Neural crest cell (in vitro differentiated cells): ENCODE measurements at regions not wholly inside any gene's neighbourhood (a gene's known extent, or its start where the extent isn't known, plus 50 kb on each side); places are given as distances from the start of the nearest gene placed in this dataset.
"Not testable (repeated sequence)": the region's sequence is repeated elsewhere in the genome, so short reads cannot be mapped to it uniquely, and the experiment has no call there.

ENCODE experiments used
- DNase-seq: peaks from one replicate; pipeline ENCODE4 v3.0.0; 2021; ENCODE audit warnings: low read depth, mixed read lengths, low spot score
- H3K27ac Mint-ChIP-seq: one replicate; pipeline ENCODE4 v1.8.0; 2021; ENCODE audit warnings: mild to moderate bottlenecking, mixed read lengths; ENCODE audit not compliant: unreplicated experiment
- H3K27me3 Mint-ChIP-seq: 2 replicates; pipeline ENCODE4 v1.8.0; 2021; ENCODE audit warnings: low read depth, mild to moderate bottlenecking, mixed read lengths
- H3K36me3 Mint-ChIP-seq: 2 replicates; pipeline ENCODE4 v1.8.0; 2021; ENCODE audit warnings: low read depth, mild to moderate bottlenecking, mixed read lengths
- H3K4me1 Mint-ChIP-seq: 2 replicates; pipeline ENCODE4 v1.8.0; 2021; ENCODE audit warnings: mixed read lengths
- H3K4me3 Mint-ChIP-seq: one replicate; pipeline ENCODE4 v1.8.0; 2021; ENCODE audit warnings: mild to moderate bottlenecking, mixed read lengths
- H3K9me3 Mint-ChIP-seq: 2 replicates; pipeline ENCODE4 v1.8.0; 2021; ENCODE audit warnings: mixed read lengths
- CTCF ChIP-seq: fragments of 200-600 bp; sonication (generic); conservative IDR thresholded peaks from 2 replicates; pipeline ENCODE4 v1.5.0; 2021; ENCODE audit warnings: antibody characterized with exemption, mild to moderate bottlenecking

- peaks cover 35% of the 10 kb centered on the region for H3K27me3 Mint-ChIP-seq
- no peaks in the 10 kb centered on the region for H3K9me3 Mint-ChIP-seq
- TF ChIP-seq CTCF: no peak
- H3K4me3 Mint-ChIP-seq: no peak overlapping the region
- H3K4me1 Mint-ChIP-seq: peaks cover 2% of the 10 kb centered on the region
- DNase-seq: no peak
- H3K27ac Mint-ChIP-seq: no peak overlapping the region
- H3K36me3 Mint-ChIP-seq: no peaks in the 10 kb centered on the region
Measured at GRCh38 chr6:170062209-170062914, 228.5 kb downstream of the DLL1 start.

DNA sequence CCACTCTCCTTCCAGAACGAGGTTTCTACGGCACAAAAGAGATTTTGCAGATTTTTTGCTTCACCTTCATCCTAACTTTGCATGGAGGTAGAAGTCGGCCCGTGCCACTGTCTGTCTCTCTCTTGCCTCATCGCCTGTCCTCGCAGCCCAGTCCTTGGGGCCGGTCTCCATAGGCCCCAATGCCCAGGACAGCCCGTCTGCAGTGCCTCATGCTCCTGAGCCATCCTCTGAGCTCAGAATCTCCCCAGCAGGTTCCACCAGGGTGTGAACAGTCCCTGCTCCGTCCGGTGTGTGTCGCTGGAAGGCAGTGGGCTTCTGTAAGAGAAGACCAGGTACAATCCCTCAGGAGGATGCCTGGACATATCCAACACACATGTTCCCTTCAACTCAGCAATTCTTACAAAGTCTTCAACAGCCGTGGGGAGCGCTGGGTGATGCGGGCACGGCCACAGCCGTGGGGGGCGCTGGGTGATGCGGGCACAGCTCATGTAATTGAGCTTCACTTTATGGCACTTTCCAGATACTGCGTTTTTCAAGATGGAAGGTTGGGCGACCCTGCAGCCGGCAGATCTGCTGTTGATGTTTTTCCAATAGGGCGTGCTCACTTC lies 231.9 kb downstream of the DLL1 start:
- H3K36me3 Mint-ChIP-seq: no peaks in the 10 kb centered on the region
- no peak overlapping the region for H3K27ac Mint-ChIP-seq
- no peak overlapping the region for H3K4me3 Mint-ChIP-seq
- TF ChIP-seq CTCF: no peak
- peaks cover 25% of the 10 kb centered on the region for H3K27me3 Mint-ChIP-seq
- no peaks in the 10 kb centered on the region for H3K9me3 Mint-ChIP-seq
- H3K4me1 Mint-ChIP-seq: no peaks in the 10 kb centered on the region
- DNase-seq: no peak

DNA sequence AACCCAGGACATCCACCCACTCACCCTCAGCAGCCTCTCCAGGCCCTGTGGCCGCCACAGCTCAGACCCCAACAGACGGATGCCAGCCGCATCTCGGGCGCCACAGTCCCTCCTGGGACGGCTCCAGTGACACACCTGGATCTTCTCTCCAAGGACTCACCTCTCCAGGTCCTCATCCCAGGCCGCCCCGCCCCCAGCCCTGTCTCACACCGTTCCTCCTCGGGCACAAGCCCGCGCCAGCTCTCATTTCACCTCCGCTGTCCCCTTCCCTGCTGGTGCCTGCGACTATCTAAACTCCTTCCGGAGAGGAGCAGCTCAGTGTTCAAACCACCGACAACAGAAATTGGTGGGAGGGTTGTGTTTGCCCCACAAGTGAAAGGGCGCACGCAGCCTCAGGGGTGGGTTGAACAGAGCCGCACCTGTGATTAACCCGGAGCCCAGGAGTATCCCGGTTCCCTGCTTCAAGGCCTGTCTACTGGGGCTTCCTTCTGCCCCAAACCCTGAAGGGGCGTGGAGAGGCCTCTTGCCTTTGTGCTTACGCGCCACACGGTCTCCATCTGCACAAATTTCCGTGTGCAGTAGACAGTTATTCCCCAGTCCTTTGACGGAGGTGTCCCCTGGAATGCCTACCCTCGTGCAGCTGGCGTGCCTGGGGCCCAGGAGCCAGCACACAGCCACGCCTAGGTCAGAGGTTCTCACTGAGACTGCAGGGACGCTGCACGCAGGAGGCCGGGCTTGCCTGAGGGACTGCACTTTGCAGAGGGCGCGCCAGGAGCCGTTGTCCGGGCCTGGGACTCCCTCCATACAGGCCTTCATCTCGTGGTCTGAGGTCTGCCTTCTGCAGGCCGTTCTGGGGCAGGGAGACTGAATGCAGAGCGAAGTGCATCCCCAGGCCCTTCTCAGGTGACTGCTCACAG lies 232.7 kb downstream of the DLL1 start:
- no peaks in the 10 kb centered on the region for H3K36me3 Mint-ChIP-seq
- DNase-seq: no peak

DNA sequence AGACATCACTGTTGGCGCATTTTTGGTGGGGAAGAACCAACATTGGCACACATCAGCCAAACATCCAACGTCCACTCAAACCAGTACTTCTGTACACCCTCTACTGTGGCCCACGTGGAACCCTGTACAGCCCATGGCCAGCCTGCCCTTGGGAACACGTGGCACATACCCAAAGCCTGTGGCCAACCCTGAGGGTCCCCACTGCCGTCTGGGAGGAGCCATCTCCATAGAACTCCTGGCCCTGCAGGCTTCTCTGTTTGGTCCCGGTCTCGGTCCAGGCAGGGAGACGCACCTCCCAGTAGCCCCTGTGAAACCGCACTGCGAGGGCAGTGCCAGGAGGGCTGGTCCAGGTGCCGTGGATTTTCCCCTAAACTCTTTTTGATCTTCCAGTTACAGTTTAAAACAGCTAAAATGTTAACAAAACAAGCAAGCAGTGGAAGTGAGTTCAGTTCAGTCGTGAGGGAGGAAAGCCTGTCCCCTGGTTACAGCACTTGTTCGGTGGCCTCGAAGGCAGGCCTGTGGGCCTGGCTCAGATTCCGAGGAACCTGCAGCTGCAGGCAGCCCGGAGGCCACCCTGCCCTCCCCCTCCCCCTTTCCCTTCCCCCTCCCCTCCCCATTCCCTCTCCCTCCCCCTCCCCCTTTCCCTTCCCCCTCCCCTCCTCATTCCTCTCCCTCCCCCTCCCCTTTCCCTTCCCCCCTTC lies 233.7 kb downstream of the DLL1 start:
- DNase-seq: no peak
- Mint-ChIP-seq H3K9me3 (no peaks in the 10 kb centered on the region), H3K27ac (no peak overlapping the region), H3K4me3 (no peak overlapping the region), H3K4me1 (no peaks in the 10 kb centered on the region), H3K27me3 (peaks cover 14% of the 10 kb centered on the region), H3K36me3 (no peaks in the 10 kb centered on the region)
- no peak for TF ChIP-seq CTCF

More for the DNA sequence above, 232.7 kb downstream of the DLL1 start:
- peaks cover 24% of the 10 kb centered on the region for H3K27me3 Mint-ChIP-seq
- H3K27ac Mint-ChIP-seq: no peak overlapping the region
- no peak overlapping the region for H3K4me3 Mint-ChIP-seq
- H3K4me1 Mint-ChIP-seq: no peaks in the 10 kb centered on the region
- H3K9me3 Mint-ChIP-seq: no peaks in the 10 kb centered on the region
- TF ChIP-seq CTCF: no peak

GRCh38 chr6:170056278-170056711 lies 234.6 kb downstream of the DLL1 start:
- H3K9me3 Mint-ChIP-seq: no peaks in the 10 kb centered on the region
- TF ChIP-seq CTCF: no peak
- H3K27me3 Mint-ChIP-seq: peaks cover 8% of the 10 kb centered on the region
- H3K27ac Mint-ChIP-seq: no peak overlapping the region
- H3K36me3 Mint-ChIP-seq: no peaks in the 10 kb centered on the region
- no peaks in the 10 kb centered on the region for H3K4me1 Mint-ChIP-seq
- no peak overlapping the region for H3K4me3 Mint-ChIP-seq
- DNase-seq: no peak

DNA sequence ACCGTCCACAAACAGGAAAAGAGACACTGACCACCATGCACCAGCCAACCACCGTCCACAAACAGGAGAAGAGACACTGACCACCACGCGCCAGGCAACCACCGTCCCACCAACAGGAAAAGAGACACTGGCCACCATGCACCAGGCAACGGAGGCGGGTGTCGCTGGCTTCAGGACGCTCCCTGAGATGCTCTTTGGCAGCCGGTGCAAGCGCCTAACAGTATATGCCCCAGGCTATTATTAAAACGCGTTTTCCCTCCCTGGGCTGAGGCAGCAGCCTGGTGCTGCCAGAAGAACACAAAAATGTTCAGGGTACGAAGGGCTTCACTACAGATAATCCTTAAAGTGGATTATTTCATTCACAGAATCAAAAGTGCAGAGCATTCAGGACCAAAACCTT lies 235.1 kb downstream of the DLL1 start:
- not testable (repeated sequence) for DNase-seq, H3K27me3 Mint-ChIP-seq, H3K9me3 Mint-ChIP-seq, H3K4me1 Mint-ChIP-seq, H3K36me3 Mint-ChIP-seq, H3K4me3 Mint-ChIP-seq
- H3K27ac Mint-ChIP-seq: peak overlapping the region; percentile 50
